GM19463 (cell line): ENCODE measurements at regions not wholly inside any gene's neighbourhood (a gene's known extent, or its start where the extent isn't known, plus 50 kb on each side); places are given as distances from the start of the nearest gene placed in this dataset.

Source experiments
- ATAC-seq: cut with Tn5 transposase; IDR thresholded peaks from one replicate; pipeline ENCODE4 v1.9.1; 2021; ENCODE audit warnings: mild to moderate bottlenecking, moderate library complexity; ENCODE audit not compliant: unreplicated experiment

DNA sequence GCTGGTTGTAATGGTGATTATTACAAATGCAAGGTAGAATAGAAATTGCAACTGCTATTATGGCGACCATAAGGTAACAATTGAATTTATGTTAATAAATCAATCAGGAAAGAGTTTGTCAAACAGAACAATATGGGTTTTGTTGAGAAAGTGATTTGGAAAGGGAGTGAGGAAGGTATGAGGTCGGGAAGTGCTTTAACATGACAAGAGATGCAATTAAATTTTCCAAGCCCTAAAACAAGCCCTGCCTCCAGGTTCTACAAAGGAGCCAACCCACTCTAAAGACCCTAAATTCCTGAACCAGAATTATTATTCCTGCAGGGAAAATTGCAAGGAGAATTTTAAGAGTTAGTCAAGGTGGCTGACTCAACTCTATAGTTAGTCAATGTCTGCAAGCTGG lies 363.7 kb downstream of the BMPER start:
- no peak for ATAC-seq

GRCh38 chr7:34275624-34276023 lies 370.3 kb downstream of the BMPER start:
- ATAC-seq, result no peak

DNA sequence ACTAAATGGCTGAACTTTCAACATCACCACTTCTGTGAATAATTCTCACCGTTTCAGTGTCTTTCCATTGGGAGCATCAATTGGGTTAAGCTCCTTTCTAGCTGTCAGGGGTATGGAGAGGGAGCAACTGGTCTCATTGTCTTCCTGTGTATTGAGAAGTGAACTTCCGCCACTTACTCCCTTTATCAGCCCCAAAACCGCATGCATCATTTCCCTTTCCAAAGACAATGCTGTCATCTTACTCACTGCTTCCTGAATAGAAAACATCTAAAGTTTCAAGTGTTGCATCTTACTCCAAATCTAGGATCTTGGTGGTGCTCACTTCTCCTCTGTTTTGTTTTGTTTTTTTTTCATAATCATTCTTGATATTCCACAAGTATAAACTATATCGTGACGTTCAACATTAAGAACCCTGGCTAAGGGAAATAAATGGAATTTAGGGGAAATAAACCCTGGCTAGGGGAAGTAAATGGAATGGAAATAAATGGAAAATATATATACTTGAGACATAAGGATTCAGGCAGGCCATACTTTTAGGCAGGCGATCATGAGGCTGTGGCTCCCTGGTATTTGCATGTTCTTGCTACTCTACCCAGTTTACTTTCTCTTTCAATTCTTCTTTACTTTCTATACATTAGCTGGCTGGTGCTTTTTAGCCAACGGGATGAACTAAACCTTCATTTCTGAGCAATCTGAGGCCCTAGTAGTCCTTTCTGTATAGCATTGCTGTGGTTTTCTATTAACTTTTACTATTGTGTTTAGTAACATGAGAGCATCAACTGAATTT lies 371.9 kb downstream of the BMPER start:
- peak; percentile 81 for ATAC-seq

- no peak for ATAC-seq
These were observed 372.5 kb downstream of the BMPER start for GRCh38 chr7:34277803-34278199.

DNA sequence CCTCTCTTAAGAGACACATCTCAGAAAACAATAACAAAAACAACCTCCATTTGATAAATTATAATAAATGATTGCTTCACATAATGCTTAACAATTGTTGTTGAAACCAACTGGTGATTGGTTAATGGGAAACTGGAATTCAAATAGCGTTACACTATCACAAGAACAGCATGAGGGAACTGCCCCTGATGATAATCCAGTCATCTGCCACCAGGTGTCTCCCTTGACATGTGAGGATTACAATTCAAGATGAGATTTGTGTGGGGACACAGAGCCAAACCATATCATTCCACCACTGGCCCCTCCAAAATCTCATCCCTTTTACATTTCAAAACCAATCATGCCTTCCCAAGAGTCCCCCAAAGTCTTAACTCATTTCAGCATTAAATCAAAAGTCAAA lies 375.9 kb downstream of the BMPER start:
- no peak for ATAC-seq

GRCh38 chr7:34282271-34282670 lies 375.7 kb upstream of the NPSR1 start:
- no peak for ATAC-seq

- ATAC-seq, result no peak
These were observed 361.4 kb upstream of the NPSR1 start for GRCh38 chr7:34296663-34297062.

GRCh38 chr7:34298492-34299013 lies 359.5 kb upstream of the NPSR1 start:
- ATAC-seq, result no peak

DNA sequence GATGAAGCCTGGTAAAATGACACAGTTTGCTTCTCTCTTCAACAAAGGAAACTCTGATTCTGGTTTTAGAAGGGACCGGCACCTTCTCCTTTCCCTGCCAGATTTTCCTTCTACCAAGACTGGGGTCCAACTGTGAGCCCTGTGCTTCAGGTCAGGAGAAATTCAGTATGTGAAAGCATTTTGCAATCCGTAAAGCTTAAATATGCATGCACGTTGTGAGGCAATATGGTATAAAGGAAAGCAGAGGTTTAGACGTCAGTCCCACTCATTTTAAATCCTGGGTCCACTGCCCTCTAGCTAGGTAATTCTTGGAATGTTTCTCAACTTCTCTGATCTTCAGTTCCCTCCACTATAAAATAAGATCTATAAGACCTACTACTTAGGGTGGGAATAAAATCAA lies 359.0 kb upstream of the NPSR1 start:
- ATAC-seq, result no peak

GRCh38 chr7:34307540-34307939 lies 350.5 kb upstream of the NPSR1 start:
- ATAC-seq, result no peak

- no peak for ATAC-seq
These were observed 349.4 kb upstream of the NPSR1 start for GRCh38 chr7:34308595-34308994.

- no peak for ATAC-seq
These were observed 348.9 kb upstream of the NPSR1 start for GRCh38 chr7:34309116-34309515.

- ATAC-seq, result no peak
These were observed 348.4 kb upstream of the NPSR1 start for GRCh38 chr7:34309584-34309983.

GRCh38 chr7:34311591-34311990 lies 346.4 kb upstream of the NPSR1 start:
- ATAC-seq, result no peak

DNA sequence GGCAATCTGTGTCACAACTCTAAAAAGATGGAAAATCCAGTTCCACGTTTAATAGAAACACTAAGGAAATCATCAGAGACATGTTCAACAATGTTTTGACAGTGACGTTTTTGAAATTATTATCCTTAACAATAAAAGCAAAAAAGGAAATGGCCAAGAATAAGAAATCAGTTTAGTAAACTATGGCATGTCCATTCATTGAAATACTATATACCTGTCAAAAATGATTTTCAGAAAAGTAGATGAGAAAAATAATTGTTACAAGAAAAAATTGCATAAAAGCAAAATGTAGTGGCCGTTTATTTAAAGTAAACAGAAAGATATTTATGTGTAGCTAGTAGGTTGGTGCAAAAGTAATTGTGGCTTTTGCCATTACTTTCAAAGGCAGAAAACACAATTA lies 345.4 kb upstream of the NPSR1 start:
- ATAC-seq, result no peak

DNA sequence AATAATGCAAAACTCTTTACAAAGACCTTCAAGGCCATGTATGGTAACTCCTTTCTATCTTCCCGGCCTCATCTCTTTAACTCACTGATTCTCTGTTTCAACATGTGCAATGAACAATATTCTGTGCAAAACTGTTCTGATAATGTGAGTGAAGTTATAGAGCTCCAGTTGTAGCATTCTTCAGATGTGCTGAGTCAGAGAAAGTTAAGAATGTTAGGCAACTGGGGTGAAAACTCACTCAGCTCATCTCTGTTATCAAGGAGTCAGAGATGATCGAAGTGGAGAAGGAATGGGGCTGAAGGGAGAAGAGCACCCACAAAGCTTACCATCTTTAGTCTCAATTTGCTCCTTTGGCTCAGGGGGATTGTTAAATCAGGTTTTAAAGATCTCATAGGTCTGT lies 344.7 kb upstream of the NPSR1 start:
- ATAC-seq, result no peak

DNA sequence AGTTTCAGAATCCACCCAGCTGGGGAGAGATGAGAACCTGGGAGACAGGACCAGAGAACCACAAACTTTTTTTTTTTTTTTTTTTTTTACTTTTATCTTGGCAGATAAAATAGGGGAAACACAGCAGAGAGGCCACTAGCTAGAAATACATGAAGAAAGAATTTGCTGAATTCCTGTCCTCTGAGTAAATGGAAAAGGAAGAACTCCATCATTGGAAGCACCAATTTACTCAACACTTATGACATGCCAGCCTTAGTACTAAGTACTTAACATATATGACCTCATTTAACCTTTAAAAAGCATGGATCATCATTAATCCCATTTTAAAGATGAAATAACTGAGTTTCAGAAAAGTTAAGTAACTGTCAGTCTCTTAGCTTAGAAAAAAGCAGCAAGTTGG lies 343.0 kb upstream of the NPSR1 start:
- no peak for ATAC-seq

GRCh38 chr7:34317039-34317438 lies 341.0 kb upstream of the NPSR1 start:
- no peak for ATAC-seq

DNA sequence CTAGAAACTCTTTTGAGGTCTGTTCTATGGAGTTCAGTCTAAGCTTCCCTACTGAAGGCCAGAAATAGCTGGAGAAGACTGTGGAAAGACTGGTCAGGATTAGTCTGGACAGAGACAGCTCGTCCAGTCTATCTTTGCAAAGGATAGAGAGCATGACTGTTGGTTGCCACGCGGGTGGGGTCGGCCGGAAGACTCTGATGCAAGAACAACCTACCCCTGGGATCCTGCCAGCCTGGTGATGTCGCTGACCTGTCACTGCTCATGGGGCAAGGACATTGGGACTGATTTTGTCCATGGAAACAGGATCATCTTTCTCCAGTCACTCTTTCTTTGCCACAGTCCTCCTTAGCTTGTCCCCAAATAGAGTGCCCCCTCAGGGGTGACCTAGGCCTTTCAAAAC lies 337.6 kb upstream of the NPSR1 start:
- ATAC-seq, result no peak

DNA sequence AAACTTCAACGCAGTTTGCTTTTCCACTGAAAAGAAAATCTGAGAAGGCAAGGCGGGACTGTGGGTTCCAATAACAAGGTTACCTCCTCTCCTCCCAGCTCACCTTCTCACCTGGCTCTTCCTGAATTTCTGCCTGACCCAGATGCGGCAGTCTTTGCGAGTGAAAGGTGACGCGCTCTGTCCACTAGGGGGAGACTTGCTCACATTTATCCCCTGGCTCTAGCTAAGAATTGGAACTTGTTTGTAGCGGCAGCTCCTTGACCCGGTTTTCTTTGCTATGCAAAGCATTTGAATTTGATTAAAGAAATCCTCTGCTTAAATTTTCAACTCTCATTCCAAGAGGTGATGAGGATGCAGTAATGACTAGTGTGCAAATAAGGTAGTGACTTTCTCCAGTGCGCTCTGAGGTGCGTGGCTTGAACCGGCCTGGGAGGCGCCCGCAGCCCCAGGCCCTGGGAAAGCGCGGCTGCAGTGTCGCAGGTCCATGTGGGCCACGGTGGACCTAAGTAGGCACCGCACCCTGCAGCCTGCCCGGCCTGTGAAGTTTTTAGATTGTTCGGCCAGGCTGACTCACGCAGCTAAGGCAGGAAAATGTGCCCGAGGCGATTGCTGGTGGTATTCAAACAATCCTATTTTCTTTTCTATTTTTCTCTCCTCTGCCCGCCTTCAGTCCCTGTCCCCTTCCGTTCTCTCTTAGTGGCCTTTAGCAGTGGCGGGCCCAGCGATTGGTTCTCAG lies 336.9 kb upstream of the NPSR1 start:
- peak; percentile 81 for ATAC-seq

- ATAC-seq, result peak; percentile 66
These were observed 335.2 kb upstream of the NPSR1 start for GRCh38 chr7:34322841-34323240.

- ATAC-seq, result no peak
These were observed 330.3 kb upstream of the NPSR1 start for GRCh38 chr7:34327681-34328080.
